ENCODE measurements at regions not wholly inside any gene's neighbourhood (a gene's known extent, or its start where the extent isn't known, plus 50 kb on each side); places are given as distances from the start of the nearest gene placed in this dataset.

DNA sequence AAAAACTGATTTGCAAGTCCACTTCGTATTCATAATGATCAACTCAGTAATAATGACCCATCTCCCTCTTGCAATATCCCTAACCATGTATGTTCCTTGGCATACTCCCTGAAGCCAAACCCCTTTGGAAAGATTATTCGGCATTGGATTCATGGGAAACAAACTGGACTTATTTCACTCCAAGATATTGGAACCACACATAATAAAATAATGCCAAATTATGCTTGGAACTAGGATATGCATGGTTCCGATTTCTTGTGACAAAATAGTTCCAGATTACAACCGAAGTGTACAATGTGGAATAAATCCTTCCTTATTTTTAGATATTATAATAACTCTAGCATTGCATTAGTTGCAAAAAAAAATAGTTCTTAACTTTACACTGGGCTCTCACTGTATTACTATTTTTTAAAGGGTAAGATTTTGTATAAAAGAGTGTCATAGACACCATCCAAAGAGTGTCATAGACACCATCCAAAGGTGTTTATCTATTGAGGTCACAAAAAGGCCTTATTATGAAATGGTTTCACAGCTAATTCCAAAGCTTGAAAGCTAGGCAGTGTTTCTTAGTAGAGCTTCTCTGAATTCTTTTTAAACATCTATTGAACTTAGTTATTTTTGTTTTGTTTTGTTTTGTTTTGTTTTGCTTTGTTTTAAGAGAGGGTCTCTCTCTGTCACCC, 410.9 kb upstream of the JARID2 start:
- TF ChIP-seq, protein P1, sequence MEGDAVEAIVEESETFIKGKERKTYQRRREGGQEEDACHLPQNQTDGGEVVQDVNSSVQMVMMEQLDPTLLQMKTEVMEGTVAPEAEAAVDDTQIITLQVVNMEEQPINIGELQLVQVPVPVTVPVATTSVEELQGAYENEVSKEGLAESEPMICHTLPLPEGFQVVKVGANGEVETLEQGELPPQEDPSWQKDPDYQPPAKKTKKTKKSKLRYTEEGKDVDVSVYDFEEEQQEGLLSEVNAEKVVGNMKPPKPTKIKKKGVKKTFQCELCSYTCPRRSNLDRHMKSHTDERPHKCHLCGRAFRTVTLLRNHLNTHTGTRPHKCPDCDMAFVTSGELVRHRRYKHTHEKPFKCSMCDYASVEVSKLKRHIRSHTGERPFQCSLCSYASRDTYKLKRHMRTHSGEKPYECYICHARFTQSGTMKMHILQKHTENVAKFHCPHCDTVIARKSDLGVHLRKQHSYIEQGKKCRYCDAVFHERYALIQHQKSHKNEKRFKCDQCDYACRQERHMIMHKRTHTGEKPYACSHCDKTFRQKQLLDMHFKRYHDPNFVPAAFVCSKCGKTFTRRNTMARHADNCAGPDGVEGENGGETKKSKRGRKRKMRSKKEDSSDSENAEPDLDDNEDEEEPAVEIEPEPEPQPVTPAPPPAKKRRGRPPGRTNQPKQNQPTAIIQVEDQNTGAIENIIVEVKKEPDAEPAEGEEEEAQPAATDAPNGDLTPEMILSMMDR (IDR thresholded peaks at IDR 0.05; ENCODE audit: low read depth, low read length, poor library complexity, severe bottlenecking), result no peak
- no peak for TF ChIP-seq EZH2phosphoT487 (IDR thresholded peaks at IDR 0.05; ENCODE audit: borderline replicate concordance, low read length)
